ENCODE measurements at regions not wholly inside any gene's neighbourhood (a gene's known extent, or its start where the extent isn't known, plus 50 kb on each side); places are given as distances from the start of the nearest gene placed in this dataset.

- Histone ChIP-seq H3K36me3 (ENCODE audit: control insufficient read depth in 4 of 4, insufficient read depth in 3 of 4, low read depth in 1 of 4, low read length in 3 of 4) (no peaks in the 10 kb centered on the region), H3K27ac (ENCODE audit: low read depth in 1 of 2, low read length in 2 of 2) (no peak overlapping the region), H3K27me3 (ENCODE audit: control insufficient read depth in 4 of 4, insufficient read depth in 4 of 4, low read length in 3 of 4) (no peaks in the 10 kb centered on the region), H3K9ac (ENCODE audit: low read depth in 1 of 2, low read length in 2 of 2) (no peak overlapping the region), H3K9me3 (ENCODE audit: control insufficient read depth in 4 of 4, low read length in 3 of 4) (no peaks in the 10 kb centered on the region), H3K4me1 (ENCODE audit: control insufficient read depth in 4 of 4, insufficient read depth in 4 of 4, low read length in 3 of 4) (no peaks in the 10 kb centered on the region), H3K4me3 (ENCODE audit: low read depth in 1 of 3, low read length in 3 of 3) (no peak overlapping the region)
- TF ChIP-seq MAX (IDR thresholded peaks at IDR 0.05) (no peak), GABPA (IDR thresholded peaks at IDR 0.05 in 1 of 2, conservative IDR thresholded peaks at IDR 0.05 in 1 of 2) (no peak), TAF1 (conservative IDR thresholded peaks at IDR 0.05) (no peak), HNF4G (IDR thresholded peaks at IDR 0.05) (no peak)
- no peak for DNase-seq (ENCODE audit: low spot score)
- 78% methylated on average over 11 of the region's 11 CpGs for WGBS
Observed at GRCh38 chr7:32403463-32404229, 86.5 kb downstream of the LSM5 start.

- no peak overlapping the region for H3K4me3 ChIP-seq (ENCODE audit: low read depth in 1 of 3, low read length in 3 of 3)
- TF ChIP-seq GABPA (IDR thresholded peaks at IDR 0.05 in 1 of 2, conservative IDR thresholded peaks at IDR 0.05 in 1 of 2) (no peak), JUND (IDR thresholded peaks at IDR 0.05) (no peak), TAF1 (conservative IDR thresholded peaks at IDR 0.05) (no peak), EGR1 (IDR thresholded peaks at IDR 0.05; ENCODE audit: low read depth in 2 of 2) (no peak), RAD21 (IDR thresholded peaks at IDR 0.05) (no peak), HNF4G (IDR thresholded peaks at IDR 0.05) (no peak), FOXA1 (IDR thresholded peaks at IDR 0.05) (no peak), NR2F2 (IDR thresholded peaks at IDR 0.05) (no peak), FOXA2 (IDR thresholded peaks at IDR 0.05) (no peak), YY1 (IDR thresholded peaks at IDR 0.05) (no peak), HNF4A (conservative IDR thresholded peaks at IDR 0.05) (no peak), RXRA (IDR thresholded peaks at IDR 0.05) (no peak), MAX (IDR thresholded peaks at IDR 0.05) (no peak), SP1 (IDR thresholded peaks at IDR 0.05) (no peak)
- TF ChIP-seq, protein P1, sequence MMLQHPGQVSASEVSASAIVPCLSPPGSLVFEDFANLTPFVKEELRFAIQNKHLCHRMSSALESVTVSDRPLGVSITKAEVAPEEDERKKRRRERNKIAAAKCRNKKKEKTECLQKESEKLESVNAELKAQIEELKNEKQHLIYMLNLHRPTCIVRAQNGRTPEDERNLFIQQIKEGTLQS (IDR thresholded peaks at IDR 0.05), result no peak
- TF ChIP-seq, protein P2, sequence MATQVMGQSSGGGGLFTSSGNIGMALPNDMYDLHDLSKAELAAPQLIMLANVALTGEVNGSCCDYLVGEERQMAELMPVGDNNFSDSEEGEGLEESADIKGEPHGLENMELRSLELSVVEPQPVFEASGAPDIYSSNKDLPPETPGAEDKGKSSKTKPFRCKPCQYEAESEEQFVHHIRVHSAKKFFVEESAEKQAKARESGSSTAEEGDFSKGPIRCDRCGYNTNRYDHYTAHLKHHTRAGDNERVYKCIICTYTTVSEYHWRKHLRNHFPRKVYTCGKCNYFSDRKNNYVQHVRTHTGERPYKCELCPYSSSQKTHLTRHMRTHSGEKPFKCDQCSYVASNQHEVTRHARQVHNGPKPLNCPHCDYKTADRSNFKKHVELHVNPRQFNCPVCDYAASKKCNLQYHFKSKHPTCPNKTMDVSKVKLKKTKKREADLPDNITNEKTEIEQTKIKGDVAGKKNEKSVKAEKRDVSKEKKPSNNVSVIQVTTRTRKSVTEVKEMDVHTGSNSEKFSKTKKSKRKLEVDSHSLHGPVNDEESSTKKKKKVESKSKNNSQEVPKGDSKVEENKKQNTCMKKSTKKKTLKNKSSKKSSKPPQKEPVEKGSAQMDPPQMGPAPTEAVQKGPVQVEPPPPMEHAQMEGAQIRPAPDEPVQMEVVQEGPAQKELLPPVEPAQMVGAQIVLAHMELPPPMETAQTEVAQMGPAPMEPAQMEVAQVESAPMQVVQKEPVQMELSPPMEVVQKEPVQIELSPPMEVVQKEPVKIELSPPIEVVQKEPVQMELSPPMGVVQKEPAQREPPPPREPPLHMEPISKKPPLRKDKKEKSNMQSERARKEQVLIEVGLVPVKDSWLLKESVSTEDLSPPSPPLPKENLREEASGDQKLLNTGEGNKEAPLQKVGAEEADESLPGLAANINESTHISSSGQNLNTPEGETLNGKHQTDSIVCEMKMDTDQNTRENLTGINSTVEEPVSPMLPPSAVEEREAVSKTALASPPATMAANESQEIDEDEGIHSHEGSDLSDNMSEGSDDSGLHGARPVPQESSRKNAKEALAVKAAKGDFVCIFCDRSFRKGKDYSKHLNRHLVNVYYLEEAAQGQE (IDR thresholded peaks at IDR 0.05), result no peak
- TF ChIP-seq, protein P3, sequence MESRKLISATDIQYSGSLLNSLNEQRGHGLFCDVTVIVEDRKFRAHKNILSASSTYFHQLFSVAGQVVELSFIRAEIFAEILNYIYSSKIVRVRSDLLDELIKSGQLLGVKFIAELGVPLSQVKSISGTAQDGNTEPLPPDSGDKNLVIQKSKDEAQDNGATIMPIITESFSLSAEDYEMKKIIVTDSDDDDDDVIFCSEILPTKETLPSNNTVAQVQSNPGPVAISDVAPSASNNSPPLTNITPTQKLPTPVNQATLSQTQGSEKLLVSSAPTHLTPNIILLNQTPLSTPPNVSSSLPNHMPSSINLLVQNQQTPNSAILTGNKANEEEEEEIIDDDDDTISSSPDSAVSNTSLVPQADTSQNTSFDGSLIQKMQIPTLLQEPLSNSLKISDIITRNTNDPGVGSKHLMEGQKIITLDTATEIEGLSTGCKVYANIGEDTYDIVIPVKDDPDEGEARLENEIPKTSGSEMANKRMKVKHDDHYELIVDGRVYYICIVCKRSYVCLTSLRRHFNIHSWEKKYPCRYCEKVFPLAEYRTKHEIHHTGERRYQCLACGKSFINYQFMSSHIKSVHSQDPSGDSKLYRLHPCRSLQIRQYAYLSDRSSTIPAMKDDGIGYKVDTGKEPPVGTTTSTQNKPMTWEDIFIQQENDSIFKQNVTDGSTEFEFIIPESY (IDR thresholded peaks at IDR 0.05), result no peak
- TF ChIP-seq, protein P4, sequence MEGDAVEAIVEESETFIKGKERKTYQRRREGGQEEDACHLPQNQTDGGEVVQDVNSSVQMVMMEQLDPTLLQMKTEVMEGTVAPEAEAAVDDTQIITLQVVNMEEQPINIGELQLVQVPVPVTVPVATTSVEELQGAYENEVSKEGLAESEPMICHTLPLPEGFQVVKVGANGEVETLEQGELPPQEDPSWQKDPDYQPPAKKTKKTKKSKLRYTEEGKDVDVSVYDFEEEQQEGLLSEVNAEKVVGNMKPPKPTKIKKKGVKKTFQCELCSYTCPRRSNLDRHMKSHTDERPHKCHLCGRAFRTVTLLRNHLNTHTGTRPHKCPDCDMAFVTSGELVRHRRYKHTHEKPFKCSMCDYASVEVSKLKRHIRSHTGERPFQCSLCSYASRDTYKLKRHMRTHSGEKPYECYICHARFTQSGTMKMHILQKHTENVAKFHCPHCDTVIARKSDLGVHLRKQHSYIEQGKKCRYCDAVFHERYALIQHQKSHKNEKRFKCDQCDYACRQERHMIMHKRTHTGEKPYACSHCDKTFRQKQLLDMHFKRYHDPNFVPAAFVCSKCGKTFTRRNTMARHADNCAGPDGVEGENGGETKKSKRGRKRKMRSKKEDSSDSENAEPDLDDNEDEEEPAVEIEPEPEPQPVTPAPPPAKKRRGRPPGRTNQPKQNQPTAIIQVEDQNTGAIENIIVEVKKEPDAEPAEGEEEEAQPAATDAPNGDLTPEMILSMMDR (IDR thresholded peaks at IDR 0.05; ENCODE audit: low read depth, low read length, missing input control), result no peak
- H3K9ac ChIP-seq (ENCODE audit: low read depth in 1 of 2, low read length in 2 of 2), result no peak overlapping the region
- no peaks in the 10 kb centered on the region for H3K9me3 ChIP-seq (ENCODE audit: control insufficient read depth in 4 of 4, low read length in 3 of 4)
- no peaks in the 10 kb centered on the region for H3K27me3 ChIP-seq (ENCODE audit: control insufficient read depth in 4 of 4, insufficient read depth in 4 of 4, low read length in 3 of 4)
- H3K36me3 ChIP-seq (ENCODE audit: control insufficient read depth in 4 of 4, insufficient read depth in 3 of 4, low read depth in 1 of 4, low read length in 3 of 4), result no peaks in the 10 kb centered on the region
- no peak for DNase-seq (ENCODE audit: low spot score)
- H3K27ac ChIP-seq (ENCODE audit: low read depth in 1 of 2, low read length in 2 of 2), result no peak overlapping the region
- no peaks in the 10 kb centered on the region for H3K4me1 ChIP-seq (ENCODE audit: control insufficient read depth in 4 of 4, insufficient read depth in 4 of 4, low read length in 3 of 4)
- WGBS, result 77% methylated on average over 4 of the region's 4 CpGs
Observed at GRCh38 chr7:32400676-32401075, 89.5 kb downstream of the LSM5 start.
